Loucy (cell line): ENCODE measurements at regions not wholly inside any gene's neighbourhood (a gene's known extent, or its start where the extent isn't known, plus 50 kb on each side); places are given as distances from the start of the nearest gene placed in this dataset.

Experiments
- EZH2phosphoT487 ChIP-seq: fragments of 200-600 bp; IDR thresholded peaks from 2 replicates; pipeline ENCODE4 v1.6.1; 2018; ENCODE audit warnings: antibody characterized with exemption, mild to moderate bottlenecking, moderate library complexity, borderline replicate concordance
- TF ChIP-seq, protein P1 (sequence below): fragments of 200-600 bp; sonication (generic); conservative IDR thresholded peaks from 2 replicates; pipeline ENCODE4 v1.5.1; 2014; ENCODE audit warnings: mild to moderate bottlenecking, antibody characterized with exemption, low read length

DNA sequence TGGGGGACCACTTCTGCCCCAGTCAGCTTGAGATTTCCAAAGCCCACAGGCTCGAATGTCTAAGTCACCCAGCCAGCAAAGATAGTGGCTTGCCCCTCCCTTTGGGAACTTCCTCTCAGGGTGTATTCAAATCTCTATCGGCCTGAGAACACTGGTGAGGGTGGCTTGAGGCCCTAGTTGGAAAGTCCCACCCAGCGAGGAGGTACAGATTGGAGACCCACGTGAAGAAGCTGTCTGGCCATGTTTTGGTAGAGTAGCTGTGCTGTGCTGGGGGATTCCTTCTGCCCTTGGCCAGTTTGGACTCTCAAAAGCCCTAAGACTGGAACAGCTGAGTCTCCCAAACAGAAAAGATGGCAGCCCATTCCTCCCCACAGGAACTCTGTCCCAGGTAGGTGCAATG is 172.7 kb upstream of the RIOK2 start:
- TF ChIP-seq, protein P1, sequence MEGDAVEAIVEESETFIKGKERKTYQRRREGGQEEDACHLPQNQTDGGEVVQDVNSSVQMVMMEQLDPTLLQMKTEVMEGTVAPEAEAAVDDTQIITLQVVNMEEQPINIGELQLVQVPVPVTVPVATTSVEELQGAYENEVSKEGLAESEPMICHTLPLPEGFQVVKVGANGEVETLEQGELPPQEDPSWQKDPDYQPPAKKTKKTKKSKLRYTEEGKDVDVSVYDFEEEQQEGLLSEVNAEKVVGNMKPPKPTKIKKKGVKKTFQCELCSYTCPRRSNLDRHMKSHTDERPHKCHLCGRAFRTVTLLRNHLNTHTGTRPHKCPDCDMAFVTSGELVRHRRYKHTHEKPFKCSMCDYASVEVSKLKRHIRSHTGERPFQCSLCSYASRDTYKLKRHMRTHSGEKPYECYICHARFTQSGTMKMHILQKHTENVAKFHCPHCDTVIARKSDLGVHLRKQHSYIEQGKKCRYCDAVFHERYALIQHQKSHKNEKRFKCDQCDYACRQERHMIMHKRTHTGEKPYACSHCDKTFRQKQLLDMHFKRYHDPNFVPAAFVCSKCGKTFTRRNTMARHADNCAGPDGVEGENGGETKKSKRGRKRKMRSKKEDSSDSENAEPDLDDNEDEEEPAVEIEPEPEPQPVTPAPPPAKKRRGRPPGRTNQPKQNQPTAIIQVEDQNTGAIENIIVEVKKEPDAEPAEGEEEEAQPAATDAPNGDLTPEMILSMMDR, result no peak
- TF ChIP-seq EZH2phosphoT487, result no peak
